GM12892 (cell line): ENCODE measurements at regions not wholly inside any gene's neighbourhood (a gene's known extent, or its start where the extent isn't known, plus 50 kb on each side); places are given as distances from the start of the nearest gene placed in this dataset.

ENCODE experiments used
- POLR2A ChIP-seq: IDR thresholded peaks from 2 replicates; pipeline ENCODE4 v1.6.1; 2011; ENCODE audit warnings: low read depth, low read length, control low read depth
- POLR2AphosphoS5 ChIP-seq: IDR thresholded peaks from 2 replicates; pipeline ENCODE4 v1.6.1; 2011; ENCODE audit warnings: low read depth, low read length, control low read depth
- TAF1 ChIP-seq: IDR thresholded peaks from 2 replicates; pipeline ENCODE4 v1.6.1; 2011; ENCODE audit warnings: low read depth, mild to moderate bottlenecking, control low read depth, low read length, borderline replicate concordance

DNA sequence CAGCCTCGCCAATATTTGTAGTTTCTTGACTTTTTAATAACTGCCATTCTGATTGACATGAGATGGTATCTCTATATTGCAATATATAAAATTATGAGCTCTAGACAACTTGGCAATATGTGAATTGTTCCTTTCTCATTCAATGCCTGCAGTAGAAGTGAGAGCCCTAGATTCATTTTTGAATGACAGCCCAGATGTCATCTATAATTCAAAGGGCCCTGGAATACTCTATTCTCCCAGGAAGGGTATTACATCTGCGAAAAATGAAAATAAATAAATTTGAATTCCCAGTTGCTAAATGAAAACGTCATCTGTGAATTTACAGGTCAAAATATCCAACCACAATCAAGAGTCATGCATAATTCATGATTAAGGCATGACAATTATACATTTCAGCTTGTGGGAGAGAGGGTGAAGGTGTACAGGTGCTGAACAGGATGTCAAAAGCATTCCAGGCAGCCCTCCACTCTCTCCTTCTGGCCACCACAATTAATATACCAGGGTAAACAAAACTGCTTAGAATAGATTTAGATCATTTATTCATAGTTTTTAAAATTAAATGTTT is 1147.3 kb downstream of the XPNPEP1 start:
- TF ChIP-seq TAF1 (no peak), POLR2A (no peak), POLR2AphosphoS5 (no peak)
